SK-N-SH (cell line): ENCODE measurements at regions not wholly inside any gene's neighbourhood (a gene's known extent, or its start where the extent isn't known, plus 50 kb on each side); places are given as distances from the start of the nearest gene placed in this dataset.

ENCODE experiments used
- CTCF ChIA-PET: fragments of 300-600, 350-600 bp; formaldehyde crosslinking; extraction: SDS; loops from one replicate; lab custom pipeline; 2021; lab: Yijun Ruan, JAX
- POLR2A ChIA-PET: fragments of 350-600 bp; sonication (Branson Sonifier 250); formaldehyde crosslinking; extraction: SDS; loops from one replicate; lab custom pipeline; 2020; ENCODE audit warnings: antibody characterized with exemption, inconsistent platforms; lab: Yijun Ruan, JAX
- DNase-seq: peaks from one replicate; pipeline ENCODE4 v3.0.0; 2012
- H2AFZ ChIP-seq: fragments of 200-600 bp; sonication (generic); 2 replicates; pipeline ENCODE4 v1.8.1; 2016; ENCODE audit warnings: antibody characterized with exemption, mild to moderate bottlenecking, low read depth
- H3F3A ChIP-seq: fragments of 200-600 bp; sonication (generic); replicated peaks from 2 replicates; pipeline ENCODE3; 2016; ENCODE audit warnings: antibody characterized with exemption, mild to moderate bottlenecking; ENCODE audit not compliant: insufficient read depth
- H3K27ac ChIP-seq, 2 experiments: fragments of 200-500 bp in 1 of 2; fragments of 200-600 bp in 1 of 2; sonication (Bioruptor generic) in 1 of 2; sonication (generic), shearing (Covaris generic) in 1 of 2; 2 replicates each; pipeline versions ENCODE4 v1.5.1 to v1.6.1; 2014 to 2016; ENCODE audit warnings: low read depth in 2 of 2, inconsistent platforms in 1 of 2, low read length in 1 of 2, mild to moderate bottlenecking in 1 of 2, mixed read lengths in 1 of 2
- H3K27me3 ChIP-seq: fragments of 200-600 bp; sonication (generic), shearing (Covaris generic); 2 replicates; pipeline ENCODE4 v1.6.1; 2016; ENCODE audit warnings: mixed run types; ENCODE audit not compliant: insufficient read depth
- H3K36me3 ChIP-seq, 2 experiments: fragments of 200-500 bp in 1 of 2; fragments of 200-600 bp in 1 of 2; sonication (Bioruptor generic) in 1 of 2; sonication (generic) in 1 of 2; replicated peaks in 1 of 2; 2 replicates each; pipeline versions ENCODE3 to v1.5.1; 2014 to 2016; ENCODE audit warnings: low read length in 1 of 2, mild to moderate bottlenecking in 1 of 2; ENCODE audit not compliant: insufficient read depth in 2 of 2, control insufficient read depth in 1 of 2
- H3K4me1 ChIP-seq, 2 experiments: fragments of 200-500 bp in 1 of 2; fragments of 200-600 bp in 1 of 2; sonication (Bioruptor generic) in 1 of 2; sonication (generic), shearing (Covaris generic) in 1 of 2; 2 replicates each; pipeline versions ENCODE4 v1.5.1 to v1.6.1; 2014 to 2016; ENCODE audit warnings: low read depth in 1 of 2, low read length in 1 of 2, mixed run types in 1 of 2; ENCODE audit not compliant: insufficient read depth in 2 of 2, control insufficient read depth in 1 of 2
- H3K4me2 ChIP-seq: fragments of 200-600 bp; sonication (generic), shearing (Covaris generic); 2 replicates; pipeline ENCODE4 v1.6.1; 2017; ENCODE audit warnings: mixed run types
- H3K4me3 ChIP-seq, 2 experiments: fragments of 200-500 bp in 1 of 2; fragments of 200-600 bp in 1 of 2; sonication (Bioruptor generic) in 1 of 2; sonication (generic), shearing (Covaris generic) in 1 of 2; 2 replicates each; pipeline versions ENCODE4 v1.5.1 to v1.8.1; 2014 to 2016; ENCODE audit warnings: low read depth in 2 of 2, inconsistent platforms in 1 of 2, low read length in 1 of 2, mild to moderate bottlenecking in 1 of 2, mixed read lengths in 1 of 2, moderate library complexity in 1 of 2
- H3K79me2 ChIP-seq: fragments of 200-600 bp; sonication (generic); 2 replicates; pipeline ENCODE4 v1.8.1; 2017; ENCODE audit warnings: mild to moderate bottlenecking; ENCODE audit not compliant: insufficient read depth
- H3K9ac ChIP-seq: fragments of 200-600 bp; sonication (generic); 2 replicates; pipeline ENCODE4 v1.6.1; 2017; ENCODE audit warnings: mixed run types
- H3K9me2 ChIP-seq: fragments of 200-600 bp; sonication (generic); 2 replicates; pipeline ENCODE4 v1.6.1; 2017; ENCODE audit warnings: mixed run types
- H3K9me3 ChIP-seq: fragments of 200-600 bp; sonication (generic); 2 replicates; pipeline ENCODE4 v1.6.1; 2017; ENCODE audit warnings: mixed run types, mild to moderate bottlenecking, moderate library complexity
- H4K20me1 ChIP-seq: fragments of 200-600 bp; sonication (generic); 2 replicates; pipeline ENCODE4 v1.6.1; 2017; ENCODE audit warnings: mild to moderate bottlenecking, mixed run types; ENCODE audit not compliant: insufficient read depth
- FOSL2 ChIP-seq: IDR thresholded peaks from 2 replicates; pipeline ENCODE4 v1.4.0; 2012; ENCODE audit warnings: low read depth, mild to moderate bottlenecking, moderate library complexity, borderline replicate concordance
- FOXJ3 ChIP-seq: sonication (generic); formaldehyde crosslinking; IDR thresholded peaks from 2 replicates; pipeline ENCODE4 v1.5.1; 2020; ENCODE audit warnings: mild to moderate bottlenecking, missing genetic modification reagents
- FOXM1 ChIP-seq: IDR thresholded peaks from 2 replicates; pipeline ENCODE4 v1.4.0; 2012; ENCODE audit warnings: low read depth, mild to moderate bottlenecking
- GABPA ChIP-seq: IDR thresholded peaks from 2 replicates; pipeline ENCODE4 v1.4.0; 2012; ENCODE audit warnings: low read depth, mild to moderate bottlenecking
- JUND ChIP-seq: IDR thresholded peaks from 2 replicates; pipeline ENCODE4 v1.4.0; 2012
- MXI1 ChIP-seq: IDR thresholded peaks from 2 replicates; pipeline ENCODE4 v1.6.1; 2012; ENCODE audit warnings: mild to moderate bottlenecking, low read depth, low read length, improper control_type of control experiment
- NFIC ChIP-seq: IDR thresholded peaks from 2 replicates; pipeline ENCODE4 v1.4.0; 2012; ENCODE audit warnings: borderline replicate concordance
- RAD21 ChIP-seq: IDR thresholded peaks from 2 replicates; pipeline ENCODE4 v1.6.1; 2012; ENCODE audit warnings: mild to moderate bottlenecking, low read length
- RCOR1 ChIP-seq: fragments of 150-350 bp; IDR thresholded peaks from 2 replicates; pipeline ENCODE4 v1.6.1; 2017; ENCODE audit warnings: antibody characterized with exemption, low read length
- TAF1 ChIP-seq: IDR thresholded peaks from 2 replicates; pipeline ENCODE4 v1.6.1; 2012; ENCODE audit warnings: low read depth, mild to moderate bottlenecking, low read length, moderate library complexity, borderline replicate concordance
- TF ChIP-seq, protein P1 (sequence below): IDR thresholded peaks from 2 replicates; pipeline ENCODE4 v1.4.0; 2012; ENCODE audit warnings: low read depth
- TF ChIP-seq, protein P2 (sequence below): IDR thresholded peaks from 2 replicates; pipeline ENCODE4 v1.4.0; 2012; ENCODE audit warnings: low read depth, borderline replicate concordance
- TF ChIP-seq, protein P3 (sequence below): fragments of 200-600 bp; sonication (generic); IDR thresholded peaks from 2 replicates; pipeline ENCODE4 v1.6.1; 2017; ENCODE audit warnings: antibody characterized with exemption, mild to moderate bottlenecking, moderate library complexity
- TF ChIP-seq, protein P4 (sequence below): fragments of 150-350 bp; IDR thresholded peaks from 2 replicates; pipeline ENCODE4 v1.6.1; 2017; ENCODE audit warnings: antibody characterized with exemption, low read length, low read depth, borderline replicate concordance
- TF ChIP-seq, protein P5 (sequence below): IDR thresholded peaks from 2 replicates; pipeline ENCODE4 v1.6.1; 2012; ENCODE audit warnings: mild to moderate bottlenecking, low read depth, low read length, moderate library complexity

DNA sequence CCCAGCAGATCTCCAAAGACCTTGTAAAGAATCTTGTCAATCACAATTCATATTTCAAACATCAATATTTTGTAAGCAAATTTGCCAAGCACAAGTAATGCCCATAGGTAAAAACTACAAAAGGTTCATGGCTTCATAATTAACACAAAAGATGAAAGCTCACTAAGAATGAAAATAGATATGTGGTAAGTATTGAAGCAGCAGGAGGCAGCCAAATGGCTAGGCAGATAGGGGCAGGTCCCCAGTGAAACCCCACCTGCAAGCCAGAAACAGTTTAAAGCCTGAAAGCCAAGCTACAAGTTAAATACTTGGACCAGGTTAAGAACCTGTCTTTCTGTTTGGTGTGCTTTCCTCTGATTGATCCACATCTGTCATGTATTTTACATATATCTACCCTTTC, 942.6 kb upstream of the SPRY2 start:
- TF ChIP-seq, protein P1, sequence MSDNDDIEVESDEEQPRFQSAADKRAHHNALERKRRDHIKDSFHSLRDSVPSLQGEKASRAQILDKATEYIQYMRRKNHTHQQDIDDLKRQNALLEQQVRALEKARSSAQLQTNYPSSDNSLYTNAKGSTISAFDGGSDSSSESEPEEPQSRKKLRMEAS, result no peak
- TF ChIP-seq RAD21 (no peak), TAF1 (no peak), FOXM1 (no peak), FOSL2 (no peak), MXI1 (no peak), FOXJ3 (CRISPR knock-in tag) (no peak), JUND (no peak), NFIC (no peak), GABPA (no peak), RCOR1 (no peak)
- TF ChIP-seq, protein P2, sequence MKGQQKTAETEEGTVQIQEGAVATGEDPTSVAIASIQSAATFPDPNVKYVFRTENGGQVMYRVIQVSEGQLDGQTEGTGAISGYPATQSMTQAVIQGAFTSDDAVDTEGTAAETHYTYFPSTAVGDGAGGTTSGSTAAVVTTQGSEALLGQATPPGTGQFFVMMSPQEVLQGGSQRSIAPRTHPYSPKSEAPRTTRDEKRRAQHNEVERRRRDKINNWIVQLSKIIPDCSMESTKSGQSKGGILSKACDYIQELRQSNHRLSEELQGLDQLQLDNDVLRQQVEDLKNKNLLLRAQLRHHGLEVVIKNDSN, result no peak
- TF ChIP-seq, protein P3, sequence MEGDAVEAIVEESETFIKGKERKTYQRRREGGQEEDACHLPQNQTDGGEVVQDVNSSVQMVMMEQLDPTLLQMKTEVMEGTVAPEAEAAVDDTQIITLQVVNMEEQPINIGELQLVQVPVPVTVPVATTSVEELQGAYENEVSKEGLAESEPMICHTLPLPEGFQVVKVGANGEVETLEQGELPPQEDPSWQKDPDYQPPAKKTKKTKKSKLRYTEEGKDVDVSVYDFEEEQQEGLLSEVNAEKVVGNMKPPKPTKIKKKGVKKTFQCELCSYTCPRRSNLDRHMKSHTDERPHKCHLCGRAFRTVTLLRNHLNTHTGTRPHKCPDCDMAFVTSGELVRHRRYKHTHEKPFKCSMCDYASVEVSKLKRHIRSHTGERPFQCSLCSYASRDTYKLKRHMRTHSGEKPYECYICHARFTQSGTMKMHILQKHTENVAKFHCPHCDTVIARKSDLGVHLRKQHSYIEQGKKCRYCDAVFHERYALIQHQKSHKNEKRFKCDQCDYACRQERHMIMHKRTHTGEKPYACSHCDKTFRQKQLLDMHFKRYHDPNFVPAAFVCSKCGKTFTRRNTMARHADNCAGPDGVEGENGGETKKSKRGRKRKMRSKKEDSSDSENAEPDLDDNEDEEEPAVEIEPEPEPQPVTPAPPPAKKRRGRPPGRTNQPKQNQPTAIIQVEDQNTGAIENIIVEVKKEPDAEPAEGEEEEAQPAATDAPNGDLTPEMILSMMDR, result no peak
- TF ChIP-seq, protein P4, sequence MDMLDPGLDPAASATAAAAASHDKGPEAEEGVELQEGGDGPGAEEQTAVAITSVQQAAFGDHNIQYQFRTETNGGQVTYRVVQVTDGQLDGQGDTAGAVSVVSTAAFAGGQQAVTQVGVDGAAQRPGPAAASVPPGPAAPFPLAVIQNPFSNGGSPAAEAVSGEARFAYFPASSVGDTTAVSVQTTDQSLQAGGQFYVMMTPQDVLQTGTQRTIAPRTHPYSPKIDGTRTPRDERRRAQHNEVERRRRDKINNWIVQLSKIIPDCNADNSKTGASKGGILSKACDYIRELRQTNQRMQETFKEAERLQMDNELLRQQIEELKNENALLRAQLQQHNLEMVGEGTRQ, result no peak
- TF ChIP-seq, protein P5, sequence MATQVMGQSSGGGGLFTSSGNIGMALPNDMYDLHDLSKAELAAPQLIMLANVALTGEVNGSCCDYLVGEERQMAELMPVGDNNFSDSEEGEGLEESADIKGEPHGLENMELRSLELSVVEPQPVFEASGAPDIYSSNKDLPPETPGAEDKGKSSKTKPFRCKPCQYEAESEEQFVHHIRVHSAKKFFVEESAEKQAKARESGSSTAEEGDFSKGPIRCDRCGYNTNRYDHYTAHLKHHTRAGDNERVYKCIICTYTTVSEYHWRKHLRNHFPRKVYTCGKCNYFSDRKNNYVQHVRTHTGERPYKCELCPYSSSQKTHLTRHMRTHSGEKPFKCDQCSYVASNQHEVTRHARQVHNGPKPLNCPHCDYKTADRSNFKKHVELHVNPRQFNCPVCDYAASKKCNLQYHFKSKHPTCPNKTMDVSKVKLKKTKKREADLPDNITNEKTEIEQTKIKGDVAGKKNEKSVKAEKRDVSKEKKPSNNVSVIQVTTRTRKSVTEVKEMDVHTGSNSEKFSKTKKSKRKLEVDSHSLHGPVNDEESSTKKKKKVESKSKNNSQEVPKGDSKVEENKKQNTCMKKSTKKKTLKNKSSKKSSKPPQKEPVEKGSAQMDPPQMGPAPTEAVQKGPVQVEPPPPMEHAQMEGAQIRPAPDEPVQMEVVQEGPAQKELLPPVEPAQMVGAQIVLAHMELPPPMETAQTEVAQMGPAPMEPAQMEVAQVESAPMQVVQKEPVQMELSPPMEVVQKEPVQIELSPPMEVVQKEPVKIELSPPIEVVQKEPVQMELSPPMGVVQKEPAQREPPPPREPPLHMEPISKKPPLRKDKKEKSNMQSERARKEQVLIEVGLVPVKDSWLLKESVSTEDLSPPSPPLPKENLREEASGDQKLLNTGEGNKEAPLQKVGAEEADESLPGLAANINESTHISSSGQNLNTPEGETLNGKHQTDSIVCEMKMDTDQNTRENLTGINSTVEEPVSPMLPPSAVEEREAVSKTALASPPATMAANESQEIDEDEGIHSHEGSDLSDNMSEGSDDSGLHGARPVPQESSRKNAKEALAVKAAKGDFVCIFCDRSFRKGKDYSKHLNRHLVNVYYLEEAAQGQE, result no peak
- TF ChIP-seq, all 33 proteins: peak for 0
- Histone ChIP-seq H3F3A (no peaks in the 10 kb centered on the region), H2AFZ (no peak overlapping the region), H3K9me2 (no peaks in the 10 kb centered on the region), H3K4me2 (no peak overlapping the region), H3K4me1 (no peaks in the 10 kb centered on the region), H4K20me1 (no peaks in the 10 kb centered on the region), H3K9me3 (no peaks in the 10 kb centered on the region), H3K4me3 (no peak overlapping the region), H3K36me3 (no peaks in the 10 kb centered on the region), H3K9ac (no peak overlapping the region), H3K27me3 (no peaks in the 10 kb centered on the region), H3K79me2 (no peaks in the 10 kb centered on the region), H3K27ac (no peak overlapping the region)
- ChIA-PET CTCF (no interaction called here), POLR2A (no interaction called here)
- DNase-seq, result no peak
